Neuron (in vitro differentiated cells): ENCODE measurements at regions not wholly inside any gene's neighbourhood (a gene's known extent, or its start where the extent isn't known, plus 50 kb on each side); places are given as distances from the start of the nearest gene placed in this dataset.

Source experiments
- H2AFZ ChIP-seq: one replicate; pipeline ENCODE4 v1.6.1; 2013; ENCODE audit warnings: low read depth, mild to moderate bottlenecking, inconsistent platforms, low read length, moderate library complexity
- H3K27me3 ChIP-seq: one replicate; pipeline ENCODE4 v1.6.1; 2013; ENCODE audit warnings: low read length; ENCODE audit not compliant: insufficient read depth
- H3K36me3 ChIP-seq: one replicate; pipeline ENCODE4 v1.6.1; 2013; ENCODE audit warnings: low read length; ENCODE audit not compliant: insufficient read depth
- H3K4me1 ChIP-seq: one replicate; pipeline ENCODE4 v1.6.1; 2013; ENCODE audit warnings: low read length; ENCODE audit not compliant: insufficient read depth
- H3K4me3 ChIP-seq: 2 replicates; pipeline ENCODE4 v1.5.1; 2013; ENCODE audit warnings: mild to moderate bottlenecking, low read length, moderate library complexity
- H3K9me3 ChIP-seq: one replicate; pipeline ENCODE4 v1.6.1; 2013; ENCODE audit warnings: low read length

- H3K9me3 ChIP-seq: no peaks in the 10 kb centered on the region
- H3K4me3 ChIP-seq: no peak overlapping the region
- H3K36me3 ChIP-seq: no peaks in the 10 kb centered on the region
- H2AFZ ChIP-seq: no peak overlapping the region
- no peaks in the 10 kb centered on the region for H3K27me3 ChIP-seq
- H3K4me1 ChIP-seq: peaks cover 14% of the 10 kb centered on the region
Measured at GRCh38 chr4:10965196-10965595, 280.6 kb upstream of the CLNK start.

GRCh38 chr4:10963958-10964703 is 279.6 kb upstream of the CLNK start:
- Histone ChIP-seq H3K4me1 (peaks cover 14% of the 10 kb centered on the region), H3K9me3 (no peaks in the 10 kb centered on the region), H2AFZ (no peak overlapping the region), H3K4me3 (no peak overlapping the region), H3K27me3 (no peaks in the 10 kb centered on the region), H3K36me3 (no peaks in the 10 kb centered on the region)

GRCh38 chr4:10963241-10963640 is 278.7 kb upstream of the CLNK start:
- Histone ChIP-seq H2AFZ (no peak overlapping the region), H3K9me3 (no peaks in the 10 kb centered on the region), H3K36me3 (no peaks in the 10 kb centered on the region), H3K4me1 (peaks cover 18% of the 10 kb centered on the region), H3K4me3 (no peak overlapping the region), H3K27me3 (no peaks in the 10 kb centered on the region)

GRCh38 chr4:10962246-10962645 is 277.7 kb upstream of the CLNK start:
- H2AFZ ChIP-seq: no peak overlapping the region
- H3K4me1 ChIP-seq: peaks cover 18% of the 10 kb centered on the region
- H3K4me3 ChIP-seq: no peak overlapping the region
- no peaks in the 10 kb centered on the region for H3K36me3 ChIP-seq
- H3K27me3 ChIP-seq: no peaks in the 10 kb centered on the region
- no peaks in the 10 kb centered on the region for H3K9me3 ChIP-seq

GRCh38 chr4:10960389-10960788 is 275.8 kb upstream of the CLNK start:
- no peak overlapping the region for H2AFZ ChIP-seq
- no peaks in the 10 kb centered on the region for H3K36me3 ChIP-seq
- peaks cover 18% of the 10 kb centered on the region for H3K4me1 ChIP-seq
- no peaks in the 10 kb centered on the region for H3K27me3 ChIP-seq
- H3K4me3 ChIP-seq: no peak overlapping the region
- H3K9me3 ChIP-seq: no peaks in the 10 kb centered on the region

GRCh38 chr4:10959586-10959985 is 275.0 kb upstream of the CLNK start:
- Histone ChIP-seq H3K9me3 (no peaks in the 10 kb centered on the region), H3K36me3 (no peaks in the 10 kb centered on the region), H3K4me3 (no peak overlapping the region), H3K4me1 (peaks cover 12% of the 10 kb centered on the region), H3K27me3 (no peaks in the 10 kb centered on the region), H2AFZ (no peak overlapping the region)

- Histone ChIP-seq H3K27me3 (no peaks in the 10 kb centered on the region), H3K4me1 (peaks cover 4% of the 10 kb centered on the region), H3K9me3 (no peaks in the 10 kb centered on the region), H3K4me3 (no peak overlapping the region), H3K36me3 (no peaks in the 10 kb centered on the region), H2AFZ (no peak overlapping the region)
Measured at GRCh38 chr4:10958226-10958856, 273.8 kb upstream of the CLNK start.

GRCh38 chr4:10951306-10951705 is 266.7 kb upstream of the CLNK start:
- Histone ChIP-seq H3K36me3 (no peaks in the 10 kb centered on the region), H2AFZ (no peak overlapping the region), H3K9me3 (no peaks in the 10 kb centered on the region), H3K4me1 (no peaks in the 10 kb centered on the region), H3K4me3 (no peak overlapping the region), H3K27me3 (peaks cover 2% of the 10 kb centered on the region)

GRCh38 chr4:10949039-10949733 is 264.6 kb upstream of the CLNK start:
- H3K36me3 ChIP-seq: no peaks in the 10 kb centered on the region
- no peak overlapping the region for H2AFZ ChIP-seq
- no peak overlapping the region for H3K4me3 ChIP-seq
- no peaks in the 10 kb centered on the region for H3K4me1 ChIP-seq
- no peaks in the 10 kb centered on the region for H3K9me3 ChIP-seq
- H3K27me3 ChIP-seq: peaks cover 2% of the 10 kb centered on the region

- no peaks in the 10 kb centered on the region for H3K4me1 ChIP-seq
- H2AFZ ChIP-seq: no peak overlapping the region
- no peaks in the 10 kb centered on the region for H3K36me3 ChIP-seq
- no peaks in the 10 kb centered on the region for H3K9me3 ChIP-seq
- peaks cover 2% of the 10 kb centered on the region for H3K27me3 ChIP-seq
- H3K4me3 ChIP-seq: no peak overlapping the region
Measured at GRCh38 chr4:10947898-10948297, 263.3 kb upstream of the CLNK start.

GRCh38 chr4:10944321-10944720 is 259.8 kb upstream of the CLNK start:
- H3K4me1 ChIP-seq: no peaks in the 10 kb centered on the region
- no peak overlapping the region for H3K4me3 ChIP-seq
- no peak overlapping the region for H2AFZ ChIP-seq
- H3K36me3 ChIP-seq: no peaks in the 10 kb centered on the region
- H3K27me3 ChIP-seq: no peaks in the 10 kb centered on the region
- peaks cover 2% of the 10 kb centered on the region for H3K9me3 ChIP-seq

GRCh38 chr4:10942156-10942555 is 257.6 kb upstream of the CLNK start:
- Histone ChIP-seq H2AFZ (no peak overlapping the region), H3K4me1 (no peaks in the 10 kb centered on the region), H3K36me3 (no peaks in the 10 kb centered on the region), H3K27me3 (no peaks in the 10 kb centered on the region), H3K4me3 (no peak overlapping the region), H3K9me3 (peaks cover 2% of the 10 kb centered on the region)

- H2AFZ ChIP-seq: no peak overlapping the region
- no peaks in the 10 kb centered on the region for H3K9me3 ChIP-seq
- no peaks in the 10 kb centered on the region for H3K36me3 ChIP-seq
- no peak overlapping the region for H3K4me3 ChIP-seq
- H3K27me3 ChIP-seq: no peaks in the 10 kb centered on the region
- H3K4me1 ChIP-seq: peaks cover 27% of the 10 kb centered on the region
Measured at GRCh38 chr4:10929818-10930217, 245.2 kb upstream of the CLNK start.
